Keratinocyte (primary cell): ENCODE measurements at regions not wholly inside any gene's neighbourhood (a gene's known extent, or its start where the extent isn't known, plus 50 kb on each side); places are given as distances from the start of the nearest gene placed in this dataset.

Experiments
- DNase-seq: peaks from one replicate; pipeline ENCODE4 v3.0.0-alpha.2; 2011; ENCODE audit warnings: low read depth, missing footprints, low spot score
- FAIRE-seq: peaks from 2 replicates; lab custom pipeline; 2011; peaks lifted over from hg19 to GRCh38; lab: Jason Lieb, UNC
- H2AFZ ChIP-seq: 2 replicates; pipeline ENCODE4 v1.6.0; 2012; ENCODE audit warnings: low read length, control low read depth, inconsistent platforms; ENCODE audit not compliant: control insufficient read depth
- H3K27ac ChIP-seq: 2 replicates; pipeline ENCODE4 v1.5.1; 2011; ENCODE audit warnings: low read length; ENCODE audit not compliant: control insufficient read depth, insufficient read depth
- H3K27me3 ChIP-seq: 3 replicates; pipeline ENCODE4 v1.6.0; 2011; ENCODE audit warnings: low read length; ENCODE audit not compliant: control insufficient read depth, insufficient read depth; ENCODE audit errors: extremely low read depth
- H3K36me3 ChIP-seq, 2 experiments: 2 replicates in 1 of 2; 3 replicates in 1 of 2; pipeline ENCODE4 v1.5.1; 2011; ENCODE audit warnings: low read length in 2 of 2, mild to moderate bottlenecking in 1 of 2; ENCODE audit not compliant: control insufficient read depth in 2 of 2, insufficient read depth in 2 of 2; ENCODE audit errors: extremely low read depth in 1 of 2
- H3K4me1 ChIP-seq: 3 replicates; pipeline ENCODE4 v1.5.1; 2011; ENCODE audit warnings: low read length; ENCODE audit not compliant: control insufficient read depth, insufficient read depth; ENCODE audit errors: extremely low read depth
- H3K4me2 ChIP-seq: 3 replicates; pipeline ENCODE4 v1.6.0; 2011; ENCODE audit warnings: low read depth, low read length; ENCODE audit not compliant: control insufficient read depth, insufficient read depth; ENCODE audit errors: extremely low read depth
- H3K4me3 ChIP-seq, 3 experiments: fragments of 200-600 bp in 1 of 3; sonication (generic) in 1 of 3; 2 replicates in 2 of 3; 3 replicates in 1 of 3; pipeline ENCODE4 v1.5.1; 2011 to 2016; ENCODE audit warnings: low read length in 3 of 3, mild to moderate bottlenecking in 3 of 3, control low read depth in 2 of 3, inconsistent platforms in 1 of 3, low read depth in 1 of 3, mixed read lengths in 1 of 3, mixed run types in 1 of 3, moderate library complexity in 1 of 3; ENCODE audit not compliant: control insufficient read depth in 2 of 3, insufficient read depth in 2 of 3; ENCODE audit errors: extremely low read depth in 1 of 3
- H3K79me2 ChIP-seq: 2 replicates; pipeline ENCODE4 v1.6.0; 2012; ENCODE audit warnings: low read length; ENCODE audit not compliant: control insufficient read depth, insufficient read depth
- H3K9ac ChIP-seq: 3 replicates; pipeline ENCODE4 v1.6.0; 2011; ENCODE audit warnings: low read length; ENCODE audit not compliant: control insufficient read depth, insufficient read depth; ENCODE audit errors: extremely low read depth
- H3K9me1 ChIP-seq: 3 replicates; pipeline ENCODE4 v1.6.0; 2011; ENCODE audit warnings: low read length; ENCODE audit not compliant: control insufficient read depth, insufficient read depth; ENCODE audit errors: extremely low read depth
- H3K9me3 ChIP-seq: 2 replicates; pipeline ENCODE4 v1.5.1; 2012; ENCODE audit warnings: low read depth, low read length; ENCODE audit not compliant: control insufficient read depth
- H4K20me1 ChIP-seq: 3 replicates; pipeline ENCODE4 v1.6.0; 2011; ENCODE audit warnings: low read length; ENCODE audit not compliant: control insufficient read depth, insufficient read depth; ENCODE audit errors: extremely low read depth
- CTCF ChIP-seq, 3 experiments: IDR thresholded peaks in 1 of 3; conservative IDR thresholded peaks in 1 of 3; optimal IDR thresholded peaks in 1 of 3; 2 replicates in 2 of 3; 3 replicates in 1 of 3; pipeline versions ENCODE3 to v1.5.1; 2011; ENCODE audit warnings: low read length in 3 of 3, mild to moderate bottlenecking in 3 of 3, moderate library complexity in 2 of 3, control low read depth in 1 of 3, inconsistent platforms in 1 of 3; ENCODE audit not compliant: insufficient read depth in 2 of 3; ENCODE audit errors: extremely low read depth in 1 of 3
- EZH2 ChIP-seq: IDR thresholded peaks from one replicate; pipeline ENCODE4 v1.6.1; 2012; ENCODE audit warnings: inconsistent platforms, mild to moderate bottlenecking, low read length, moderate library complexity
- dilution Hi-C: fragments of 300-500 bp; cut with MboI; formaldehyde crosslinking; loops from one replicate; pipeline ENCODE4 v1.7.0; 2020; ENCODE audit warnings: low sequenced_read_pairs; ENCODE audit not compliant: extremely low pct_ligation_motif_present

- Histone ChIP-seq H3K4me2 (no peak overlapping the region), H3K36me3 (no peaks in the 10 kb centered on the region), H3K9ac (no peak overlapping the region), H3K27me3 (no peaks in the 10 kb centered on the region), H4K20me1 (no peaks in the 10 kb centered on the region), H3K4me3 (no peak overlapping the region), H3K4me1 (no peaks in the 10 kb centered on the region), H3K9me1 (no peaks in the 10 kb centered on the region), H3K79me2 (no peaks in the 10 kb centered on the region), H3K9me3 (no peaks in the 10 kb centered on the region), H2AFZ (no peak overlapping the region), H3K27ac (no peak overlapping the region)
- FAIRE-seq (no peak), DNase-seq (no peak)
- TF ChIP-seq CTCF (optimal IDR thresholded peaks at IDR 0.05 in 1 of 3, IDR thresholded peaks at IDR 0.05 in 1 of 3, conservative IDR thresholded peaks at IDR 0.05 in 1 of 3; ENCODE audit: extremely low read depth in 1 of 3, insufficient read depth in 2 of 3, low read length in 3 of 3), result no peak
- no peak for TF ChIP-seq EZH2
- dilution Hi-C loops, result no loop called here
Observed at GRCh38 chr15:99895189-99895955, 162.1 kb upstream of the LYSMD4 start.

GRCh38 chr15:99878835-99879234, 145.6 kb upstream of the LYSMD4 start:
- dilution Hi-C loops, result no loop called here
- FAIRE-seq (no peak), DNase-seq (no peak)
- Histone ChIP-seq H3K36me3 (no peaks in the 10 kb centered on the region), H3K4me3 (no peak overlapping the region), H3K4me1 (no peaks in the 10 kb centered on the region), H3K9ac (no peak overlapping the region), H3K27ac (no peak overlapping the region), H3K79me2 (no peaks in the 10 kb centered on the region), H3K9me1 (no peaks in the 10 kb centered on the region), H3K27me3 (no peaks in the 10 kb centered on the region), H2AFZ (no peak overlapping the region), H3K4me2 (no peak overlapping the region), H3K9me3 (no peaks in the 10 kb centered on the region), H4K20me1 (no peaks in the 10 kb centered on the region)
- TF ChIP-seq CTCF (optimal IDR thresholded peaks at IDR 0.05 in 1 of 3, IDR thresholded peaks at IDR 0.05 in 1 of 3, conservative IDR thresholded peaks at IDR 0.05 in 1 of 3; ENCODE audit: extremely low read depth in 1 of 3, insufficient read depth in 2 of 3, low read length in 3 of 3), result no peak
- no peak for TF ChIP-seq EZH2
